A673 (cell line): ENCODE measurements at regions not wholly inside any gene's neighbourhood (a gene's known extent, or its start where the extent isn't known, plus 50 kb on each side); places are given as distances from the start of the nearest gene placed in this dataset.

Source experiments
- EZH2 ChIP-seq: fragments of 200-600 bp; sonication (generic); IDR thresholded peaks from 2 replicates; pipeline ENCODE4 v1.6.1; 2017; ENCODE audit warnings: borderline replicate concordance, low read depth, mild to moderate bottlenecking, mixed read lengths, antibody characterized with exemption, low read length; ENCODE audit not compliant: poor library complexity, severe bottlenecking
- TF ChIP-seq, protein P1 (sequence below): fragments of 300-800, 200-600 bp; sonication (generic); conservative IDR thresholded peaks from 2 replicates; pipeline ENCODE4 v1.5.1; 2017; ENCODE audit warnings: low read depth, mild to moderate bottlenecking, antibody characterized with exemption, low read length, moderate library complexity, mixed read lengths

DNA sequence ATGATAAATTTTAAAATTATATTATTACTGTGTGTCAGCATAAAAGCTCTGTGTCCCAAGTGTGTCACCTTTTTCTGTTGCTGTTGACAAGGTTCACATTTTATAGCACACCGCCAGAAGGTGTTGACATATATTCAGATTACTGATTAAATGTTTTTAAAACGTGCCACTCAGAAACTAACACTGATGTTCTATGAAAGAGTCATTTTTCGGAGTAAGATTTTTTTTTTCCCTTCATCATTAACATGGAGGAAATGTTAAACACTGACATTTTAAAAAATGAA, 197.5 kb downstream of the TM9SF2 start:
- no peak for TF ChIP-seq EZH2
- TF ChIP-seq, protein P1, sequence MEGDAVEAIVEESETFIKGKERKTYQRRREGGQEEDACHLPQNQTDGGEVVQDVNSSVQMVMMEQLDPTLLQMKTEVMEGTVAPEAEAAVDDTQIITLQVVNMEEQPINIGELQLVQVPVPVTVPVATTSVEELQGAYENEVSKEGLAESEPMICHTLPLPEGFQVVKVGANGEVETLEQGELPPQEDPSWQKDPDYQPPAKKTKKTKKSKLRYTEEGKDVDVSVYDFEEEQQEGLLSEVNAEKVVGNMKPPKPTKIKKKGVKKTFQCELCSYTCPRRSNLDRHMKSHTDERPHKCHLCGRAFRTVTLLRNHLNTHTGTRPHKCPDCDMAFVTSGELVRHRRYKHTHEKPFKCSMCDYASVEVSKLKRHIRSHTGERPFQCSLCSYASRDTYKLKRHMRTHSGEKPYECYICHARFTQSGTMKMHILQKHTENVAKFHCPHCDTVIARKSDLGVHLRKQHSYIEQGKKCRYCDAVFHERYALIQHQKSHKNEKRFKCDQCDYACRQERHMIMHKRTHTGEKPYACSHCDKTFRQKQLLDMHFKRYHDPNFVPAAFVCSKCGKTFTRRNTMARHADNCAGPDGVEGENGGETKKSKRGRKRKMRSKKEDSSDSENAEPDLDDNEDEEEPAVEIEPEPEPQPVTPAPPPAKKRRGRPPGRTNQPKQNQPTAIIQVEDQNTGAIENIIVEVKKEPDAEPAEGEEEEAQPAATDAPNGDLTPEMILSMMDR, result no peak
